A549 (cell line): ENCODE measurements at regions not wholly inside any gene's neighbourhood (a gene's known extent, or its start where the extent isn't known, plus 50 kb on each side); places are given as distances from the start of the nearest gene placed in this dataset.

ENCODE experiments used
- ATAC-seq, 2 experiments: fragments of 200-7000 bp in 1 of 2; fragments of >200 bp in 1 of 2; cut with Nextera tagmentation in 1 of 2; cut with Tn5 transposase in 1 of 2; 3 replicates each; pipeline versions ENCODE4 v1.8.0 to v1.9.1; 2018 to 2020; ENCODE audit warnings: mild to moderate bottlenecking in 1 of 2, moderate library complexity in 1 of 2
- CTCF ChIA-PET: fragments of 300-600 bp; sonication (Branson Sonifier 250); formaldehyde crosslinking; extraction: SDS; loops from one replicate; lab custom pipeline; 2021; ENCODE audit warnings: antibody characterized with exemption, inconsistent platforms; lab: Yijun Ruan, JAX
- POLR2A ChIA-PET: fragments of 350-600 bp; formaldehyde crosslinking; extraction: SDS; loops from one replicate; lab custom pipeline; 2021; ENCODE audit warnings: antibody characterized with exemption, inconsistent platforms; lab: Yijun Ruan, JAX
- DNase-seq, 2 experiments: peaks; one replicate each; pipeline versions ENCODE4 v3.0.0 to v3.0.0-alpha.2; 2011 to 2016; ENCODE audit warnings: low read depth in 1 of 2, low spot score in 1 of 2
- FAIRE-seq: peaks from 2 replicates; lab custom pipeline; 2011; peaks lifted over from hg19 to GRCh38; lab: Jason Lieb, UNC
- H3K27ac ChIP-seq, 2 experiments: fragments of >200 bp; sonication (Bioruptor Twin); formaldehyde crosslinking; 3 replicates each; pipeline ENCODE4 v1.5.1; 2016 to 2017
- H3K4me1 ChIP-seq: fragments of >200 bp; sonication (Bioruptor Twin); formaldehyde crosslinking; 3 replicates; pipeline ENCODE4 v1.6.1; 2016
- H3K4me2 ChIP-seq: fragments of >200 bp; sonication (Bioruptor Twin); formaldehyde crosslinking; 3 replicates; pipeline ENCODE4 v1.6.1; 2016
- H3K4me3 ChIP-seq: fragments of >200 bp; sonication (Bioruptor Twin); formaldehyde crosslinking; 3 replicates; pipeline ENCODE4 v1.5.1; 2016
- H3K9me3 ChIP-seq: fragments of >200 bp; sonication (Bioruptor Twin); formaldehyde crosslinking; 3 replicates; pipeline ENCODE4 v1.6.1; 2016
- ATOH8 ChIP-seq: fragments of 250-450 bp; sonication (Bioruptor Pico); IDR thresholded peaks from 2 replicates; pipeline ENCODE4 v1.5.0; 2020; ENCODE audit warnings: low read depth, mild to moderate bottlenecking, moderate library complexity
- CBX8 ChIP-seq: fragments of 200-600 bp; sonication (generic); IDR thresholded peaks from 2 replicates; pipeline ENCODE4 v1.6.1; 2016
- CHD2 ChIP-seq: fragments of 150-350 bp; IDR thresholded peaks from 2 replicates; pipeline ENCODE4 v1.6.1; 2014; ENCODE audit warnings: low read length; ENCODE audit not compliant: partially characterized antibody
- CHD4 ChIP-seq: fragments of 200-600 bp; sonication (generic); IDR thresholded peaks from 2 replicates; pipeline ENCODE4 v1.6.1; 2016; ENCODE audit warnings: antibody characterized with exemption, mild to moderate bottlenecking, borderline replicate concordance
- CTCF ChIP-seq: fragments of >200 bp; sonication (Bioruptor Twin); formaldehyde crosslinking; IDR thresholded peaks from 3 replicates; pipeline ENCODE4 v1.5.1; 2016
- ESRRA ChIP-seq: fragments of 150-350 bp; IDR thresholded peaks from 2 replicates; pipeline ENCODE4 v1.6.1; 2014; ENCODE audit warnings: mild to moderate bottlenecking, low read length, borderline replicate concordance
- GATA3 ChIP-seq: IDR thresholded peaks from 2 replicates; pipeline ENCODE4 v1.6.1; 2012; ENCODE audit warnings: borderline replicate concordance
- HDAC2 ChIP-seq: fragments of 200-600 bp; sonication (generic); IDR thresholded peaks from 2 replicates; pipeline ENCODE4 v1.6.1; 2016
- HMGXB4 ChIP-seq: fragments of 250-450 bp; sonication (Bioruptor Pico); IDR thresholded peaks from 2 replicates; pipeline ENCODE4 v1.5.0; 2021; ENCODE audit warnings: mild to moderate bottlenecking, moderate library complexity, borderline replicate concordance
- HOXA7 ChIP-seq: fragments of 250-450 bp; sonication (Bioruptor Pico); IDR thresholded peaks from 2 replicates; pipeline ENCODE4 v1.5.0; 2020; ENCODE audit warnings: mild to moderate bottlenecking, moderate library complexity
- HOXB13 ChIP-seq: fragments of 250-450 bp; sonication (Bioruptor Pico); IDR thresholded peaks from 2 replicates; pipeline ENCODE4 v1.5.0; 2020; ENCODE audit warnings: low read depth, mild to moderate bottlenecking, moderate library complexity
- JUN ChIP-seq, 2 experiments: fragments of >200 bp; sonication (Bioruptor Twin); formaldehyde crosslinking; IDR thresholded peaks; 2 replicates in 1 of 2; 3 replicates in 1 of 2; pipeline ENCODE4 v1.6.1; 2016 to 2017
- KDM1A ChIP-seq: fragments of 200-600 bp; sonication (generic); IDR thresholded peaks from 2 replicates; pipeline ENCODE4 v1.6.1; 2016; ENCODE audit warnings: low read depth, mild to moderate bottlenecking
- KDM5A ChIP-seq: fragments of 200-600 bp; sonication (generic); IDR thresholded peaks from 2 replicates; pipeline ENCODE4 v1.6.1; 2016; ENCODE audit warnings: antibody characterized with exemption, mild to moderate bottlenecking
- NFE2L2 ChIP-seq: fragments of 150-350 bp; conservative IDR thresholded peaks from 2 replicates; pipeline ENCODE4 v1.6.1; 2014; ENCODE audit warnings: low read length
- RAD21 ChIP-seq, 2 experiments: fragments of >200 bp in 1 of 2; sonication (Bioruptor Twin) in 1 of 2; formaldehyde crosslinking in 1 of 2; IDR thresholded peaks in 1 of 2; conservative IDR thresholded peaks in 1 of 2; 2 replicates in 1 of 2; 3 replicates in 1 of 2; pipeline ENCODE4 v1.6.1; 2012 to 2018; ENCODE audit warnings: inconsistent platforms in 1 of 2
- RARB ChIP-seq: fragments of 250-450 bp; sonication (Bioruptor Pico); IDR thresholded peaks from 2 replicates; pipeline ENCODE4 v1.8.0; 2021; ENCODE audit warnings: mild to moderate bottlenecking, moderate library complexity
- RNF2 ChIP-seq: fragments of 200-600 bp; sonication (generic); IDR thresholded peaks from 2 replicates; pipeline ENCODE4 v1.6.1; 2016; ENCODE audit warnings: low read depth, mild to moderate bottlenecking, antibody characterized with exemption, moderate library complexity, borderline replicate concordance
- SMC3 ChIP-seq: fragments of >200 bp; sonication (Bioruptor Twin); formaldehyde crosslinking; IDR thresholded peaks from 3 replicates; pipeline ENCODE4 v1.6.1; 2018; ENCODE audit warnings: inconsistent platforms
- TP53 ChIP-seq: fragments of 250-450 bp; sonication (Bioruptor Pico); IDR thresholded peaks from 2 replicates; pipeline ENCODE4 v1.5.0; 2021; ENCODE audit warnings: mild to moderate bottlenecking, moderate library complexity
- WGBS: methylation state at CpG from one replicate; pipeline ENCODE4 v1.1.6; 2017; ENCODE audit errors: missing lambda C conversion rate; 5-methylcytosine and 5-hydroxymethylcytosine counted together
- TF ChIP-seq, protein P1 (sequence below): IDR thresholded peaks from 2 replicates; pipeline ENCODE4 v1.6.1; 2012
- TF ChIP-seq, protein P2 (sequence below): IDR thresholded peaks from 2 replicates; pipeline ENCODE4 v1.6.1; 2012; ENCODE audit warnings: low read depth, borderline replicate concordance

DNA sequence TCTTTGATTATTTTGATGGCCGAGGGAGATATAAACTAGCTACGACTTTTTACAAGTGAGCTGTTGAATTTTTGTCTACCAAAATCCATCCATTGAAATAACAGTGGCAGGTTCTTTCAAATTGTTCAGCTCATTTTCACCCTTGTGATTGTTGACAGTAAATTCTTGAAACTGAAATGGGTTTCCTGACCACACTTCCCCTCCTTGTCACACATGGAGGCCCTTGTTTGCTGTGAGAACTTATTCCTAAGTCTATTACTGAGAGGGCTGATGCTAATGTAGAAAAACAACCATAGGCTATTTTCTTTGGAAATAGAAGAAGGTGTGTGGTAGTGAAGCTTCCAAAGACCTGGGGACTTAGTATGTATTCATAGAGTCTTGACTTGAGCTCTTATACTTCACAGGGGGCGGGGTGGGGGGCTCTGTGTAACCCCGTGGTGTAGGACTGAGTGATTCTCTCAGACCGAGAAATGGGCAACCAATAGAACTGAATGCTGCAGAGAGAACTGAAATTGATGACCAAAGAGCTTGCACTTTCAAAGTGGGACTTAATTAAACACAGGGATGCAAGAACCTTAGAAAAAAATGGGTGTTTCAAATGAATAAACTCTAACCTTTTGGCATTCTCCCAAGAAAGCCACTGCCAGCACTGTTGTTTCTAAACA, 718.9 kb downstream of the CCSER2 start (continued):
- TF ChIP-seq, protein P1, sequence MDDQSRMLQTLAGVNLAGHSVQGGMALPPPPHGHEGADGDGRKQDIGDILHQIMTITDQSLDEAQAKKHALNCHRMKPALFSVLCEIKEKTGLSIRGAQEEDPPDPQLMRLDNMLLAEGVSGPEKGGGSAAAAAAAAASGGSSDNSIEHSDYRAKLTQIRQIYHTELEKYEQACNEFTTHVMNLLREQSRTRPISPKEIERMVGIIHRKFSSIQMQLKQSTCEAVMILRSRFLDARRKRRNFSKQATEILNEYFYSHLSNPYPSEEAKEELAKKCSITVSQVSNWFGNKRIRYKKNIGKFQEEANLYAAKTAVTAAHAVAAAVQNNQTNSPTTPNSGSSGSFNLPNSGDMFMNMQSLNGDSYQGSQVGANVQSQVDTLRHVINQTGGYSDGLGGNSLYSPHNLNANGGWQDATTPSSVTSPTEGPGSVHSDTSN, result no peak
- TF ChIP-seq HOXB13 (CRISPR knock-in tag) (no peak), GATA3 (no peak), TP53 (CRISPR knock-in tag) (no peak), CHD2 (no peak)
- TF ChIP-seq, protein P2, sequence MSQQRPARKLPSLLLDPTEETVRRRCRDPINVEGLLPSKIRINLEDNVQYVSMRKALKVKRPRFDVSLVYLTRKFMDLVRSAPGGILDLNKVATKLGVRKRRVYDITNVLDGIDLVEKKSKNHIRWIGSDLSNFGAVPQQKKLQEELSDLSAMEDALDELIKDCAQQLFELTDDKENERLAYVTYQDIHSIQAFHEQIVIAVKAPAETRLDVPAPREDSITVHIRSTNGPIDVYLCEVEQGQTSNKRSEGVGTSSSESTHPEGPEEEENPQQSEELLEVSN, result no peak

DNA sequence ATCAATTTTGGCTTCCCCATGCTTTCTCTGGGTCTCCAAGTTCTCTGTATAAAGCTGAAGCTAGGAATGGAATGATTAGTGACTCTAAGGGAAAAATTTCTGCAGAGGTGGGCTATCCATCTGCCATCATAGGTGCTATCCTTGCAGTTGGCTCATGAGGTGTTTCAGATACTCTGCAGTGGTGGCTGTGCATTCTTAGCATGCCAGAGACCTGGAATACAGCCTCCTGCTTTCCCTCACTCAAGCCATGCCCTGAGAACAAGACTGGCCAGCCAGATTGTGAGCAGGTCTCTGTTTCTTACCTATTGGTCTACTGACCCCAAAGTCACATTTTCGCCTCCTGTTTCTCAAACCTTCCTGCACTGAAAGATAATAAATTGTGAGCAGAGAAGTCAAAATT, 719.6 kb downstream of the CCSER2 start:
- no peak overlapping the region for H3K27ac ChIP-seq
- H3K4me1 ChIP-seq, result no peaks in the 10 kb centered on the region
- FAIRE-seq (no peak), ATAC-seq (no peak), DNase-seq (no peak)
- ChIA-PET POLR2A (no interaction called here), CTCF (no interaction called here)
- WGBS, result 5% methylated on average over 1 of the region's 1 CpG
- no peak overlapping the region for H3K4me3 ChIP-seq
- H3K9me3 ChIP-seq, result no peaks in the 10 kb centered on the region
- TF ChIP-seq HOXA7 (no peak), CTCF (no peak), JUN (IDR thresholded peaks at IDR 0.05) (no peak), TP53 (CRISPR knock-in tag) (no peak), ESRRA (no peak), CBX8 (no peak), RARB (CRISPR knock-in tag) (no peak)
- no peak overlapping the region for H3K4me2 ChIP-seq

- no peaks in the 10 kb centered on the region for H3K4me1 ChIP-seq
- POLR2A ChIA-PET, result no interaction called here
- no peak for TF ChIP-seq HOXA7
- DNase-seq (no peak), FAIRE-seq (no peak), ATAC-seq (no peak)
- H3K4me2 ChIP-seq, result no peak overlapping the region
- no peaks in the 10 kb centered on the region for H3K9me3 ChIP-seq
- CTCF ChIA-PET, result no interaction called here
- WGBS, result 4% methylated on average over 2 of the region's 2 CpGs
- H3K27ac ChIP-seq, result no peak overlapping the region
- H3K4me3 ChIP-seq, result no peak overlapping the region
Measured at GRCh38 chr10:85048644-85049043, 720.3 kb downstream of the CCSER2 start.

DNA sequence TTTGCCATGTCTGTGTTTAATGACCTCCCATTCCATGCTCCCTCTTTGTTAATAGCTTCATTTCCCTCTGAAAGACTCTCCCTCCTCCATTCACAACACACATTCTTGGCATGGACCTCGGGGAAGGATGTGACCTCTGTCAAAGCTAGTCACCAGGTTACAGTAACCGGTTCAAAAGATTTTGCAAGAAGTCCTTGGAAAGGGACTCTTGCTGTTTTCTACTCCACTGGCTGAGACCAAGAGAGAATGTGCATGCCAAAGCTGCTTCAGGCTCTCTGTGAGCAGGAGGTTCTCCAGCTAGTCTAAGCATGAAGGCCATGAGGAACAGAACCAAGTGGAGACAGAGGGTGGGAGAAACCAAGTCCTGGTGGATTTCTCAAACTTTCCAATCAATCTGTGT, 732.6 kb downstream of the CCSER2 start:
- no peaks in the 10 kb centered on the region for H3K9me3 ChIP-seq
- no peak for FAIRE-seq
- no peak for ATAC-seq
- CTCF ChIA-PET, result no interaction called here
- H3K4me2 ChIP-seq, result no peak overlapping the region
- H3K27ac ChIP-seq, result no peak overlapping the region
- no peaks in the 10 kb centered on the region for H3K4me1 ChIP-seq
- 0% methylated on average over 2 of the region's 2 CpGs for WGBS
- no peak overlapping the region for H3K4me3 ChIP-seq
- DNase-seq, result no peak
- POLR2A ChIA-PET, result no interaction called here
- TF ChIP-seq HMGXB4 (no peak), KDM1A (no peak), NFE2L2 (no peak), KDM5A (no peak), ATOH8 (no peak), CHD4 (no peak), TP53 (CRISPR knock-in tag) (no peak), RNF2 (no peak), HDAC2 (no peak), RAD21 (conservative IDR thresholded peaks at IDR 0.05 in 1 of 2, IDR thresholded peaks at IDR 0.05 in 1 of 2) (no peak), SMC3 (no peak)
- TF ChIP-seq, protein P2, result no peak
